GM23248 (cell line): ENCODE measurements at regions not wholly inside any gene's neighbourhood (a gene's known extent, or its start where the extent isn't known, plus 50 kb on each side); places are given as distances from the start of the nearest gene placed in this dataset.

ENCODE experiments used
- EZH2 ChIP-seq: fragments of 200-600 bp; sonication (generic); IDR thresholded peaks from 2 replicates; pipeline ENCODE4 v1.6.1; 2018; ENCODE audit warnings: antibody characterized with exemption, mild to moderate bottlenecking; ENCODE audit not compliant: insufficient read depth, poor library complexity, severe bottlenecking
- EZH2phosphoT487 ChIP-seq: fragments of 200-600 bp; sonication (generic); IDR thresholded peaks from 2 replicates; pipeline ENCODE4 v1.6.1; 2018; ENCODE audit warnings: antibody characterized with exemption, moderate library complexity, mild to moderate bottlenecking, low read depth; ENCODE audit not compliant: insufficient read depth

DNA sequence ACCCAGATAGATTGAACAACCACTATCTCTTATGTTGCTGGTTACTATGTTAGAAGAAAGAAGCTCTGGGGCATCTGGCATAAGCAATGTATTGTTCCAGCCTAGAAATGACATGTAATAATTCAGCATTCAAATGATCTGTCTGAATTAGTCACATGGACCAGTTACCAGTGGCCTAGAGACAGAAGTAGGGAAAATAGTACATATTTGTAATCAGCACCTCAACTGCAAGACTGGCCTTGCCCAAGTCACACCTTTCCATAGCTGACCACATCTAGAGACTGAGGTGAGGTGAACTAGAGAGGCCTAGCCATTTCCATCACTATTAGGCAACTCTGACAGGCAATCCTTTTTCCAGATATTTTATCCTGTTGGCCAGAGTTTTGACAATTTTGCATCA, 315.6 kb upstream of the KCND2 start:
- no peak for TF ChIP-seq EZH2
- no peak for TF ChIP-seq EZH2phosphoT487
